ENCODE measurements at regions not wholly inside any gene's neighbourhood (a gene's known extent, or its start where the extent isn't known, plus 50 kb on each side); places are given as distances from the start of the nearest gene placed in this dataset.

GRCh38 chr5:173791878-173792277, 96.3 kb upstream of the CPEB4 start:
- Histone ChIP-seq H4K20me1 (ENCODE audit: control insufficient read depth, insufficient read depth, low read depth, low read length) (no peaks in the 10 kb centered on the region), H3K27me3 (ENCODE audit: control insufficient read depth, low read length) (no peaks in the 10 kb centered on the region), H3K27ac (ENCODE audit: low read depth, low read length) (no peak overlapping the region), H3K79me2 (ENCODE audit: control insufficient read depth, low read length) (no peaks in the 10 kb centered on the region), H3K9me3 (ENCODE audit: control insufficient read depth, insufficient read depth, low read length) (no peaks in the 10 kb centered on the region), H3K4me3 (ENCODE audit: low read length) (no peak overlapping the region), H3F3A (ENCODE audit: control insufficient read depth, insufficient read depth) (no peaks in the 10 kb centered on the region), H3K36me3 (ENCODE audit: control insufficient read depth, low read length) (no peaks in the 10 kb centered on the region), H3K4me2 (ENCODE audit: low read length) (no peak overlapping the region), H3K9me2 (replicated peaks; ENCODE audit: control insufficient read depth, low read length) (no peaks in the 10 kb centered on the region), H3K4me1 (ENCODE audit: control insufficient read depth, low read length) (peaks cover 8% of the 10 kb centered on the region)
- no peak for TF ChIP-seq CTCF (IDR thresholded peaks at IDR 0.05; ENCODE audit: low read depth, low read length, poor library complexity, severe bottlenecking)
- no peak for TF ChIP-seq EZH2phosphoT487 (IDR thresholded peaks at IDR 0.05; ENCODE audit: borderline replicate concordance, low read length)

GRCh38 chr5:173792781-173793547, 95.2 kb upstream of the CPEB4 start:
- no peaks in the 10 kb centered on the region for H3F3A ChIP-seq (ENCODE audit: control insufficient read depth, insufficient read depth)
- TF ChIP-seq EZH2phosphoT487 (IDR thresholded peaks at IDR 0.05; ENCODE audit: borderline replicate concordance, low read length): no peak
- TF ChIP-seq CTCF (IDR thresholded peaks at IDR 0.05; ENCODE audit: low read depth, low read length, poor library complexity, severe bottlenecking): no peak
- H3K9me2 ChIP-seq (replicated peaks; ENCODE audit: control insufficient read depth, low read length): no peaks in the 10 kb centered on the region
- H3K79me2 ChIP-seq (ENCODE audit: control insufficient read depth, low read length): no peaks in the 10 kb centered on the region
- no peak overlapping the region for H3K27ac ChIP-seq (ENCODE audit: low read depth, low read length)
- H3K4me3 ChIP-seq (ENCODE audit: low read length): no peak overlapping the region
- H3K4me1 ChIP-seq (ENCODE audit: control insufficient read depth, low read length): no peaks in the 10 kb centered on the region
- no peaks in the 10 kb centered on the region for H4K20me1 ChIP-seq (ENCODE audit: control insufficient read depth, insufficient read depth, low read depth, low read length)
- H3K36me3 ChIP-seq (ENCODE audit: control insufficient read depth, low read length): no peaks in the 10 kb centered on the region
- H3K9me3 ChIP-seq (ENCODE audit: control insufficient read depth, insufficient read depth, low read length): no peaks in the 10 kb centered on the region
- H3K27me3 ChIP-seq (ENCODE audit: control insufficient read depth, low read length): no peaks in the 10 kb centered on the region
- no peak overlapping the region for H3K4me2 ChIP-seq (ENCODE audit: low read length)

- no peaks in the 10 kb centered on the region for H3K4me1 ChIP-seq (ENCODE audit: control insufficient read depth, low read length)
- H3F3A ChIP-seq (ENCODE audit: control insufficient read depth, insufficient read depth): no peaks in the 10 kb centered on the region
- H4K20me1 ChIP-seq (ENCODE audit: control insufficient read depth, insufficient read depth, low read depth, low read length): no peaks in the 10 kb centered on the region
- no peaks in the 10 kb centered on the region for H3K9me3 ChIP-seq (ENCODE audit: control insufficient read depth, insufficient read depth, low read length)
- H3K27me3 ChIP-seq (ENCODE audit: control insufficient read depth, low read length): no peaks in the 10 kb centered on the region
- H3K36me3 ChIP-seq (ENCODE audit: control insufficient read depth, low read length): no peaks in the 10 kb centered on the region
- no peak overlapping the region for H3K4me3 ChIP-seq (ENCODE audit: low read length)
- no peaks in the 10 kb centered on the region for H3K79me2 ChIP-seq (ENCODE audit: control insufficient read depth, low read length)
- H3K9me2 ChIP-seq (replicated peaks; ENCODE audit: control insufficient read depth, low read length): no peaks in the 10 kb centered on the region
- no peak overlapping the region for H3K4me2 ChIP-seq (ENCODE audit: low read length)
- TF ChIP-seq CTCF (IDR thresholded peaks at IDR 0.05; ENCODE audit: low read depth, low read length, poor library complexity, severe bottlenecking): no peak
- no peak for TF ChIP-seq EZH2phosphoT487 (IDR thresholded peaks at IDR 0.05; ENCODE audit: borderline replicate concordance, low read length)
- H3K27ac ChIP-seq (ENCODE audit: low read depth, low read length): no peak overlapping the region
Measured at GRCh38 chr5:173793648-173794548, 94.3 kb upstream of the CPEB4 start.
